ENCODE measurements at regions not wholly inside any gene's neighbourhood (a gene's known extent, or its start where the extent isn't known, plus 50 kb on each side); places are given as distances from the start of the nearest gene placed in this dataset.

GRCh38 chr2:45253151-45253550 is 243.9 kb upstream of the SIX2 start:
- Histone ChIP-seq H3K27ac (no peak overlapping the region), H3K4me1 (ENCODE audit: control insufficient read depth in 1 of 2, low read depth in 2 of 2) (peaks cover 30 to 42% of the 10 kb centered on the region in 2 donors), H3K27me3 (replicated peaks; ENCODE audit: insufficient read depth) (no peaks in the 10 kb centered on the region), H3K36me3 (no peaks in the 10 kb centered on the region), H3K9me3 (no peaks in the 10 kb centered on the region), H3K4me3 (no peak overlapping the region)
- ATAC-seq (ENCODE audit: insufficient number of reproducible peaks, low FRiP score, low read depth) = no peak
- DNase-seq (ENCODE audit: low spot score) = no peak
- TF ChIP-seq CTCF (IDR thresholded peaks at IDR 0.05) = no peak

DNA sequence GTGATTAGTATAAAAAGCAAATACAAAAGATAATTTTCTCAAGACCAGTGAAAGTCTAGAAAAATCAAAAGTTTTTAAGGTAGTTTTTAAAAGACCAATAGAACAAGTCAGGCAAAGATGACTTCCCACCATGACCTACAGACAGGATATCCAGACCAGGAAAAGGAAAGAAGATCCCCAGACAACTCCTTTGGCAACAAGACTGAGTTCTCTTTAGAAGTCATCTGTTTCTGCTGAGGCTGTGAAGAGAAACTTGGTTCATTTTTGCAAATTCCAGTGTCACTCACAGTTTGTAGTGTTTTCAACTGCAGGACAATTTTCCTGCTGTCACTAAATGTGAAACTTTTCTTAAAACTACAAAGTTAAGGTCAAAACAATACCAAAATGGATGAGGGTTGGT is 240.9 kb upstream of the SIX2 start:
- no peak for TF ChIP-seq CTCF (IDR thresholded peaks at IDR 0.05)
- H3K4me3 ChIP-seq = no peak overlapping the region
- no peaks in the 10 kb centered on the region for H3K36me3 ChIP-seq
- peaks cover 10 to 14% of the 10 kb centered on the region in 2 donors for H3K4me1 ChIP-seq (ENCODE audit: control insufficient read depth in 1 of 2, low read depth in 2 of 2)
- no peak overlapping the region for H3K27ac ChIP-seq
- H3K9me3 ChIP-seq = no peaks in the 10 kb centered on the region
- no peaks in the 10 kb centered on the region for H3K27me3 ChIP-seq (replicated peaks; ENCODE audit: insufficient read depth)
- DNase-seq (ENCODE audit: low spot score) (no peak), ATAC-seq (ENCODE audit: insufficient number of reproducible peaks, low FRiP score, low read depth) (no peak)

DNA sequence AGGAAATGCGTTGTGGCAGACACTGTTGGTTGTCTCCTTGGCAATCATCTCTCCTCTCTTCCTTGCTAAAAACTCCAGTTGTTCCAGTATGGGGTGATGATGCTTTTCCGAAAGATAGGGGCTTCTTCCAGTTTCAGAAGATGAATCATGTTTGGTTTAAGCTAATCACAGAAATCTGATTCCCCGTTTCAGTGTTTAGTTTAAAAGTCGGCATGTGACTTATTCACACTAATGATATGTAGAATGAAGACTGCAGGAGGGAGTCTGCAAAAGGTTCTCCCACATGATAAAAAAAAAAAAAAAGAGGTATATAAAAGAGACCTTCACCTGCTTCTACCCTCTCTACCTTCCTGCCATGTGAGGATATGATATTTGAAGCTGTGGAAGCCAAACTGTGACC is 239.0 kb upstream of the SIX2 start:
- no peaks in the 10 kb centered on the region for H3K27me3 ChIP-seq (replicated peaks; ENCODE audit: insufficient read depth)
- no peak overlapping the region for H3K27ac ChIP-seq
- H3K4me1 ChIP-seq (ENCODE audit: control insufficient read depth in 1 of 2, low read depth in 2 of 2) = no peaks in the 10 kb centered on the region
- ATAC-seq (ENCODE audit: insufficient number of reproducible peaks, low FRiP score, low read depth) = no peak
- no peaks in the 10 kb centered on the region for H3K36me3 ChIP-seq
- no peak overlapping the region for H3K4me3 ChIP-seq
- TF ChIP-seq CTCF (IDR thresholded peaks at IDR 0.05) = no peak
- H3K9me3 ChIP-seq = no peaks in the 10 kb centered on the region
- no peak for DNase-seq (ENCODE audit: low spot score)

DNA sequence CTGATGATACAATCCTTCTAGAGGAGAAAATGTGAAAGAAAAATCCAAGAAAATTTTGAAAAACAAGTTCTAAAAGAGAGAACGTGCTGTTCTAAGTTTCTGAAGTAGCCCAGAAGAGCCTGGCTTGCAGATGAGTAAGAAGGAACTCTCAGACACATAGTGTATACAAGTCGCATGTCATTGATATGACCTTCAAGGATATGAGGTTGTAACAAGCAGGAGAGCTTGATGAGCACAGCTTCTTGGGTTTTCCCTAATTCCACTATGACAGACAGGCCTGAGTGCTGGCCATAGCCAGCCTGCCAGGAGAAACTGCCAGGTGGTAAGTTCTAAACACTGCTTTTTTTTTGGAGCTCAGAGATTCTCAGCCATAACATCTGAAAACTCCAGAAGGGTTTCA is 235.7 kb upstream of the SIX2 start:
- H3K4me1 ChIP-seq (ENCODE audit: control insufficient read depth in 1 of 2, low read depth in 2 of 2) = peaks cover 13 to 25% of the 10 kb centered on the region in 2 donors
- no peak for TF ChIP-seq CTCF (IDR thresholded peaks at IDR 0.05)

GRCh38 chr2:45242161-45242741 is 233.0 kb upstream of the SIX2 start:
- Histone ChIP-seq H3K27me3 (replicated peaks; ENCODE audit: insufficient read depth) (no peaks in the 10 kb centered on the region), H3K36me3 (no peaks in the 10 kb centered on the region), H3K9me3 (no peaks in the 10 kb centered on the region), H3K4me1 (ENCODE audit: control insufficient read depth in 1 of 2, low read depth in 2 of 2) (peaks cover 13 to 40% of the 10 kb centered on the region in 2 donors), H3K27ac (peak overlapping the region; percentile 74 to 82), H3K4me3 (no peak overlapping the region)
- TF ChIP-seq CTCF (IDR thresholded peaks at IDR 0.05) = no peak
- ATAC-seq (ENCODE audit: insufficient number of reproducible peaks, low FRiP score, low read depth) (peak; percentile 89), DNase-seq (ENCODE audit: low spot score) (peak; percentile 23)

More for the DNA sequence above, 235.7 kb upstream of the SIX2 start:
- Histone ChIP-seq H3K27me3 (replicated peaks; ENCODE audit: insufficient read depth) (no peaks in the 10 kb centered on the region), H3K4me3 (no peak overlapping the region), H3K36me3 (no peaks in the 10 kb centered on the region), H3K9me3 (no peaks in the 10 kb centered on the region), H3K27ac (no peak overlapping the region)
- ATAC-seq (ENCODE audit: insufficient number of reproducible peaks, low FRiP score, low read depth) (no peak), DNase-seq (ENCODE audit: low spot score) (no peak)

All from thoracic aorta (tissue), 2 donors.